ENCODE measurements at regions not wholly inside any gene's neighbourhood (a gene's known extent, or its start where the extent isn't known, plus 50 kb on each side); places are given as distances from the start of the nearest gene placed in this dataset.

GRCh38 chr17:70888324-70888723, 719.0 kb downstream of the KCNJ2 start (continued):
- TF ChIP-seq REST (IDR thresholded peaks at IDR 0.05; ENCODE audit: unreplicated experiment) = no peak
- no peak for TF ChIP-seq NANOG (IDR thresholded peaks at IDR 0.05; ENCODE audit: borderline replicate concordance)
- TF ChIP-seq EZH2 (IDR thresholded peaks at IDR 0.05; ENCODE audit: low read depth, unreplicated experiment) = no peak
- TF ChIP-seq ZNF331 (CRISPR knock-in tag; IDR thresholded peaks at IDR 0.05; ENCODE audit: low read depth) = no peak
- no peak for TF ChIP-seq EZH2phosphoT487 (IDR thresholded peaks at IDR 0.05; ENCODE audit: unreplicated experiment)
- TF ChIP-seq STAT1 (IDR thresholded peaks at IDR 0.05; ENCODE audit: unreplicated experiment) = no peak
- no peak for TF ChIP-seq CTCF (conservative IDR thresholded peaks at IDR 0.05; ENCODE audit: low read depth in 2 of 2)

- Histone ChIP-seq H3K4me3 (no peak overlapping the region), H3K79me2 (replicated peaks; ENCODE audit: insufficient read depth) (no peaks in the 10 kb centered on the region), H4K20me1 (replicated peaks; ENCODE audit: insufficient read depth) (no peaks in the 10 kb centered on the region), H2AFZ (no peak overlapping the region), H3K27ac (ENCODE audit: low read depth) (no peak overlapping the region), H3K36me3 (ENCODE audit: insufficient read depth) (no peaks in the 10 kb centered on the region), H3K4me2 (no peak overlapping the region), H3F3A (replicated peaks; ENCODE audit: low read depth) (no peaks in the 10 kb centered on the region), H3K27me3 (ENCODE audit: insufficient read depth) (no peaks in the 10 kb centered on the region), H3K9me2 (ENCODE audit: insufficient read depth) (no peaks in the 10 kb centered on the region), H3K4me1 (ENCODE audit: insufficient read depth) (no peaks in the 10 kb centered on the region)
- DNase-seq (ENCODE audit: low spot score) = no peak
- no peak overlapping the region for H3K4me3 Mint-ChIP-seq
- ATAC-seq = no peak
- no peaks in the 10 kb centered on the region for H3K4me1 Mint-ChIP-seq
- peaks cover 9% of the 10 kb centered on the region for H3K9me3 Mint-ChIP-seq
- no peak overlapping the region for H3K27ac Mint-ChIP-seq
- H3K36me3 Mint-ChIP-seq (ENCODE audit: low read depth) = peaks cover 6% of the 10 kb centered on the region; the same call in 1 of the 3 replicates
- no peaks in the 10 kb centered on the region for H3K27me3 Mint-ChIP-seq (ENCODE audit: insufficient read depth, low read depth, poor library complexity)
- TF ChIP-seq ZNF114 (CRISPR knock-in tag; IDR thresholded peaks at IDR 0.05) (no peak), ZNF462 (CRISPR knock-in tag; IDR thresholded peaks at IDR 0.05) (no peak), JUNB (IDR thresholded peaks at IDR 0.05; ENCODE audit: unreplicated experiment) (no peak), CTCF (conservative IDR thresholded peaks at IDR 0.05; ENCODE audit: low read depth in 2 of 2) (no peak), NANOG (IDR thresholded peaks at IDR 0.05; ENCODE audit: borderline replicate concordance) (no peak)
These were observed 722.0 kb downstream of the KCNJ2 start for GRCh38 chr17:70891306-70891705.

Data from GM23338 (cell line).